GM19351 (cell line): ENCODE measurements at regions not wholly inside any gene's neighbourhood (a gene's known extent, or its start where the extent isn't known, plus 50 kb on each side); places are given as distances from the start of the nearest gene placed in this dataset.

Source experiments
- ATAC-seq: cut with Tn5 transposase; IDR thresholded peaks from one replicate; pipeline ENCODE4 v1.9.1; 2021; ENCODE audit warnings: mild to moderate bottlenecking, moderate library complexity; ENCODE audit not compliant: unreplicated experiment

DNA sequence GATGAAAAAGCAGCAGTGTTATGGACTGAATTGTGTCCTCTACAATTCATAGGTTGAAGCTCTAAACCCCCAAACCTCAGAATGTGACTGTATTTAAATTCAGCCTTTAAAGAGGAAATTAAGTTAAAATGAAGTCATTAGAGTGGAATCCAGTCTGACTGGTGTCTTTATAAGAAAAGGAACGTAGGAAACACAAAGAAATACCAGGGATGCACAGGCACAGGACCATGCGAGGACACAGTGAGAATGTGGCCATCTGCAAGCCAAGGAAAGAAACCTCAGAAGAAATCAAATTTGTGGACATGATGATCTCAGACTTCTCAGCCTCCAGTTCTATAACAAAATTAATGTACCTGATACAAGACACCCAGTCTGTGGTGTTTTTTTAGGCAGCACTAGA is 971.2 kb upstream of the CDH9 start:
- no peak for ATAC-seq

DNA sequence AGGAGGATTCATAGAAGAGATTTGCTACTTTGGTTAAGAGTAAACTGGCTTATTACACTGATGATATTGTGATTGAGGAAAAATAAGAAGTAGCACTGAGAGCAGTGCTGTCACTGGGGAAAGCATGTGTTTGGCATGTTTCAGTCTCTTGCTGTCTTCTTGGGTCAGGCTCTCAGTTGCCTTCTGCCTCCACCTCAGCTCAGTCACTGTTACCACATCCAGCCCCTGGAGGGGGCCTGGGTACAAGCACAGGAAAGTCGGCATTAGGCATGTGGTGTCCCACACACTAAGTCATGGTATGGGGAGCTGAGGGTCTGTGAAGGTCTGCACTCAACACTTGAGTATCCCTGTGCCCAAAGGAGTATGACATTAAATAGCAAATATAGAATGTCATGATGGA is 958.3 kb upstream of the CDH9 start:
- no peak for ATAC-seq

GRCh38 chr5:27995867-27996266 is 957.5 kb upstream of the CDH9 start:
- no peak for ATAC-seq

DNA sequence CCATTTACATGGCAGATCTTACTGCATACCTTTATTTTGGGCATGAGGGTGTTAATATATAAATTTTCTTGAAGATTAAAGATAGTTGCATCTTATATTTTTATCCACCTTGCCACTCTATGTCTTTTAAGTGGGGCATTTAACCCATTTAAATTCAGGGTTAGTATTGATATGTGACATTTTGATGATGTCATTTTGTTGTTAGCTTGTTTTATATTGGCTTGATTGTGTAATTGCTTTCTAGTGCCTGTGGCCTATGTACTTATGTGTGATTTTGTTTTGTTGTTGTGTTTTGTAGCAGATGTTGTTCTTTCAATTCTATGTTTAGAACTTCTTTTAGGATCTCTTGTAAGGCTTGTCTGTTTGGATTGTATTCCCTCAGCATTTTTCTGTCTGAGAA is 939.9 kb upstream of the CDH9 start:
- no peak for ATAC-seq

- ATAC-seq: no peak
Measured at GRCh38 chr5:27969157-27969556, 930.8 kb upstream of the CDH9 start.

DNA sequence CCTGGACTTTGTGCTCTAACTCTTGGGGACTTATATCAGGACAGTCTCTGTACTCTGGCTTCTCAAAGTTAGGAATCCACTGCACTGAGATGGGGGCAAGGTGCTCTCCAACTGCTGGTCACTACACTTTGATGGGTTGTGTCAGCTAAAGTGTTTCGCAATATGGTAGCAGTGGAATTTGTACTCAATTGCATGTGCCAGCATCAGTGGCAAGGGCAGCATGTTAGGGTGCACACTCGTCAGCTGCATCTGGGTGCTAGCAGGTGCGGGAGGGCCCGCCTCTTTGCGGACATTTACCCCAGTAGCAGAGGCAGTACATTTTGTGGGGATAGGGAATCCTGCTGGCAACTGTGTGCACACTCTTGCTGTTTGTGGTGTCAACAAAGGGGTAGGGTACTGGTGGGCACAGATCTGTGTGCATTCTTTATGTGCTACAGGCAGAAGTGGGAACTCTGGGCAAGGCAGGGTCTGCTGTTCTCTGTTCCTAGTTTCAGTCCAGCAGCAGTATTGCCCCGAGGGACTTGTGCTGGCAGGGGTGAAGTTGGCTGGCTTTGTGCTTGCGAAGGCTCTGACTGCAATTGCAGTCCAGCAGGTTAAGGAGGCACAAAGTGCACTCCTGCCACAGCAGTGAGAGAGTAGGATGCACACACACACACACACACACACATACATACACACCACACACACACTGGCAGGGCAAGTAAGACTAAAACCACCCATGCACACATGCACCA is 924.8 kb upstream of the CDH9 start:
- ATAC-seq: no peak

GRCh38 chr5:27962198-27962597 is 923.8 kb upstream of the CDH9 start:
- ATAC-seq: no peak

- ATAC-seq: no peak
Measured at GRCh38 chr5:27947088-27947487, 908.7 kb upstream of the CDH9 start.

GRCh38 chr5:27944471-27944870 is 906.1 kb upstream of the CDH9 start:
- no peak for ATAC-seq

DNA sequence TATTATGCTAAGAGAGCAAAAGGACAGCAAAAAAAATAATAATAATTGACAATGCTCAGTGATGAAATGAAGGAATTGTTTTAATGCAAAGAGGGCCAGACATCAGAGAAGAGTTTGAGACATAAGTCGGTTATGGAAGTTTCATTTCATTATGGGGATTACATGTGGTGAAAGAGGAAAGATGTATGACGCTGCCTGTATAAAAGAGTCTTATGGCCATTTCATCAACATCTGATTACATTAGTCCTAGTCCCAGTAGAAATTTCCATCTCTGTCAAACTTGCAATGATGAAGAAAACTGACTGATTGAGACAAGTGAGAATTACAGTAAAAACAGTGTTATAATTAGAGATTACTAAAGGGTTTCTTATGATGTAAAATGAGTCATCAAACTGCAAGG is 900.6 kb upstream of the CDH9 start:
- no peak for ATAC-seq

- ATAC-seq: no peak
Measured at GRCh38 chr5:27928060-27928459, 889.7 kb upstream of the CDH9 start.

- no peak for ATAC-seq
Measured at GRCh38 chr5:27911216-27911615, 872.8 kb upstream of the CDH9 start.

- no peak for ATAC-seq
Measured at GRCh38 chr5:27908341-27908740, 870.0 kb upstream of the CDH9 start.

GRCh38 chr5:27906931-27907601 is 868.7 kb upstream of the CDH9 start:
- no peak for ATAC-seq

GRCh38 chr5:27906481-27906880 is 868.1 kb upstream of the CDH9 start:
- ATAC-seq: no peak

GRCh38 chr5:27900761-27901160 is 862.4 kb upstream of the CDH9 start:
- ATAC-seq: no peak

DNA sequence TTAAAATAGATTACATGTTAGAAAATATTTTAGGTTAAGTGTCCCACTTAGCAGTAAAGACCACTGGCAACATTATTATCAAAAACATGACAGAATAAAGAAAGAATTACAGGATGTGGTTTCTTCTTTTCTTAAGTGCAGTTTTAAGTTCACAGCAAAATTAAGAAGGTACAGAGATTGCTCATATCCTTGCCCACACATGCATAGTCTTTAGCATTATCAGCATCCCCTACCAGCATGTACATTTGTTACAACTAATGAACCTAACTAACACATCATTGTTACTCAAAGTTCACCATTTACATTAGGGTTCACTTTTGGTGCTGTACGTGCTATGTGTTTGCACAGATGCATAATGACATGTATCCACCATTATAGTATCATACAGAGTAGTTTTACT is 837.7 kb upstream of the CDH9 start:
- no peak for ATAC-seq

DNA sequence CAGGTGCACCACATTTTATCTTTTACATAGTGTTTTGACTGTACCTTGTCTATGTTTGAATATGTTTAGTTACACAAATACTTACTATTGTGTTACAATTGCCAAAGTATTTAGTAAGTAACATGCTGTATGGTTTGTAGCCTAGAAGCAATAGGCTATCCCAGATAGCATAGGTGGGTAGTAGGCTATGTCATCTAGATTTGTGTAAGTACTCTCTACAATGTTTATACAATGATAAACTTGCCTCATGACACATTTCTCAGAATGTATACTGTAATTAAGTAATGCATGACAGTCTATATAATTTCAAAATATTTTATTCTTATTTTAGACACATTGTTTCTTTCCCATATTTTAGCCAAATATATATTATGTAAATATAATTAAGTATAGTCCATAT is 836.8 kb upstream of the CDH9 start:
- no peak for ATAC-seq

GRCh38 chr5:27868292-27868691 is 829.9 kb upstream of the CDH9 start:
- no peak for ATAC-seq

DNA sequence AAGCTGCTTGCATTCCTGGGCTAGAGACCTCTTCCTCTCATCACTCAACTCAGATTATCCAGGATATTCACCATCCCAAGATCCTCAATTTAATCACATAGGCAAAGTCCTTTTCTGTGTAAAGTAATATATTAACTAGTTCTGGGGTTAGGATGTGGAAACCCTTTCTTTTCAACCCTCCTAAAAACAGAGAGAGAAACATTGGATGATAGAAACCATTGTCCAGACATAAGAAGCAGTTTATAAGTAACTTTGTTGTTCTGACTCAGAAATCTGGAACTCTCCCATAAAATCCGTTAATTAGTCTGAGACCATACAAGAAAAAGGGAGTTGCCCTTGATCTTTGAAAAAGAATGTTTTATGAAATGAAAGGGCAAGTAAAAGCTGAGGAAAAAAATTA is 817.1 kb upstream of the CDH9 start:
- no peak for ATAC-seq

GRCh38 chr5:27854243-27854852 is 816.0 kb upstream of the CDH9 start:
- ATAC-seq: no peak

DNA sequence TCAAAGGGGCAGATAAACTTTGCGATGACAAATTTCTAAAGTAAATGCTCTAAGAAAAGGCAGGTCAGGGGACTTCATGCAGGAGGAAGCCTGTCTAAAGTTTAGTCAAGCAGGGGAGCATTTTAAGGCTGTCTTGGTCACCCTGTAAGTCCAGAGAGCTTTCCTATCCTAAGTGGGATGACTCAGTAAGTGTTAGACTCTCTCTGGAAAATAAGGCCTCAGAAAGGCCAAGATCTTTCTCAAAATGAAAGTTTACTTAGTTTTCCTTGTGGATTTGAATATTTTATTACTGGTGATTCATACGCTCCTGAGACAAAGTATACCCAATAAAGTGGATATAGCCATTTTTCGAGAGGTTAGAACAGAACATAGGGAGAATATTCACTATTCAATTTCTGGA is 806.9 kb upstream of the CDH9 start:
- ATAC-seq: no peak
